ENCODE measurements at regions not wholly inside any gene's neighbourhood (a gene's known extent, or its start where the extent isn't known, plus 50 kb on each side); places are given as distances from the start of the nearest gene placed in this dataset.
A peak's percentile ranks its signal among the peaks of the same experiment; 100 is the strongest.

DNA sequence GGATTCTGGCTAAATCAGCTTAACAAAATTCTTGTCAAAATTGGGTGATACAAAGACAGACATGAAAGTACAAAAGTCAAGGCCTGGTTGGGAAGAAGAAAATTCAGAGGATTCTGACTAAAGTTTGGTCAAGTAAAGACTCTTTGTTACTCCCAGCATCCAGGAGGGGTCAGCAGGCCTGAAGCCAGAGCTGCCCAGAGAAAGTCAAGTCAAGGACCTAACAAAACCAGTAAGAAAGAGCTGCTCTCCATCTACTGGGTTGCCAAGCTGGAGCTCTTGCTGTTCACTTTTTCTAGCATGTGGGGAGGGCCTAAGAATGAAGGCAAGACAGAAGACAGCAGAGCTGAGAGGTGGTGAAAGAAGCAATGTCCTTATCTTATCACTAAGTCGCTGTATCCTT is 143.3 kb downstream of the C1D start:
- no peak for DNase-seq

DNA sequence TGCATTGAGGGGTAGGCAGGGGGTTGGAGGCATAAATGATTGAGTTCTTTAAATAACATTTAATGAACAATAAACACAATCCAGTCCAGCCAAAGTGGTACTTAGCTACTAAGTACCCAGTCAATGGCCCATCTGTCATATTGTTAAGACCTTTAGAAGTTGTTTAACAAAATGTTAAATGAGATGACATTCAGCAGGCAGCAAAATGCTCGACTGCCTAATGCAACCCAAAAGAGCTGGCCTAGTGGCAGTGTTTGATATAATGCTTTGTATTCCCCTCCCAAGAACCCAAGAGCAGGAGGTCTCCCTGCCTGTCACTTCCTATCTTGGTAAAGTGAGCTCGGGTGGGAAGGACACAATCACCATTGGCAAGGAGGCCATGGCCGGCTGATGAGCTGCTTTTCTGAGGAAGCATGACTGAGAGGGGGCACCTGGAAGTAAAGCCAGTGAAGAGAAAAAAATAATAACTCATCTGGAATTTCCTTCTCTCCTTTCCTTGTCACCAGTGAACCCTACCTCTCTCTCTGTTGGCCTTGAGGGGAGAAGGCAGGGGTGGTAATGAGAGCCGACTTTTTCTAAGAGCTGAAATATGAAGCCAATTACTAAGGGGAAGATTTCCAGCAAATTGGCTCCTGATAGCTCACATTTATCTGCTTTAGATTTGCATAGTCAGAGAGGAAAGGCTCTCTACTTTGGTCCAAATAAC is 140.6 kb downstream of the C1D start:
- peak; percentile 18 to 77 (median 69) for DNase-seq

DNA sequence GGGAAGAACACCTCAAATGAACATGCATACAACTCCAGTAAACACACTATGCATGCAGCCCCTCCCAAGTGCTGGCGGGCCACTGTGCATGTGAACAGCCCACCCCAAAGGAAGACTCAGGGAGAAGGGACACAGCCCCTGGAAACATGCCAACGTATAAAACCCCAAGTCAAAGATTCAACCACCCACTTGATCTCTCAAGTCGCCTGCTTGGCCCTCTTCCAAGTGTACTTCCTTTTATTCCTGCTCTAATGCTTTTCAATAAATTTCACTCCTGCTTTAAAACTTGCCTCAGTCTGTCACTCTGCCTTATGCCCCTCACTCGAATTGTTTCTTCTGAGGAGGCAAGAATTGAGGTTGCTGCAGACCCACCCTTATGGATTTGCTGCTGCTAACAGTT is 139.1 kb downstream of the C1D start:
- DNase-seq = peak in 2 of 3 experiments; percentile 64

DNA sequence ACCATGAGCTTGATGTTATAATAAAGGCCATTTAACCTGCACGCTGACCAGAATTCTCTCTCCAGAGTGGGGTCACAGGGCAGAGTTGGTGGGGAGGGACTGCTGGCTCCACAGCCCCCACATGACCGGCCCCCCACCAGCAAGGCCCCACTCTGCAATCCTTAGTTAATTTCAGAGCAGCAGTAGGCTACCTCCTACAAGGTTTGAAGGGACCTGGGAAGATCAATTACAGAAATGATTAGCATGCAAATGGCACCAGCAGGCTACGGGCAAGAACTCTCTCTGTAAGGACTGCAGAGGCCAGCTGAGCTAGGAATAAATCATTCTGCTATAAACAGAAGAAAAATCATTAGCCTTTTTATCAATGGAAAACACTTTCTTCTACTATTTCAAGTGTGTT is 135.3 kb downstream of the C1D start:
- peak in 1 of 3 experiments; percentile 14 for DNase-seq

DNA sequence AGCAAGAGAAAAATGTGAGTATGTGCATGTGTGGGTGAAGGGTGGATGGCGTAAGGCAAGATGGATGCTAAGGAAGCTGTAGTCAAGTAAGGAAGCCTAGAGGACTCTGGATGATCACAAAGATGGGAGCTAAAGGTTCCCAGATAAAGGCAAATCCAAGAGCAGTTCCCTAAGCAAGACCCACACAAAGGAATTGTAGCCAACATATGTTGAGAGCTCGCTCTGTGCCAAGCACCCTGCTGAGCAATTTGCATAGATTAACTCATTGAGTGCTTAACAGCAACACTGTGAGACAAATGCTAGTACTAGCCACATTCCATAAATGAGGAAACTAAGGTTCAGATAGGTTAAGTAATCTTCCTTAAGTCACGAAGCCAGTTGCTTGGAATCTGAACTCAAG is 132.6 kb downstream of the C1D start:
- peak in 1 of 3 experiments; percentile 65 for DNase-seq

DNA sequence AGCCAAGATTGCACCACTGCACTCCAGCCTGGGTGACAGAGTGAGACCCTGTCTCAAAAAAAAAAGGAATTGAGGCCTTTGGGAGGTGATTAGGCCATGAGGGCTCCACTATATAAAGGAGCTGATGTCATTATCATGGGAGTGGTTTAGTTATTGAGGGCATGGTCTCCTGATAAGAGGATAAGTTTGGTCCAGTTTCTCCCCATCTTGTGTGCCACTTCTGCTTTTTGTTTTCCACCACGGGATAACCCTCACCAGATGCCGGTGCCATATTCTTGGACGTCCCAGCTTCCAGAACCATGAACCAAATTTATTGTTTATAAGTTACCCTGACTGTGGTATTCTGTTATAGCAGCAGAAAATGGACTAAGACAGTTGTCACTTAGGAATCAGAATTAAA is 125.8 kb downstream of the C1D start:
- DNase-seq = no peak

DNA sequence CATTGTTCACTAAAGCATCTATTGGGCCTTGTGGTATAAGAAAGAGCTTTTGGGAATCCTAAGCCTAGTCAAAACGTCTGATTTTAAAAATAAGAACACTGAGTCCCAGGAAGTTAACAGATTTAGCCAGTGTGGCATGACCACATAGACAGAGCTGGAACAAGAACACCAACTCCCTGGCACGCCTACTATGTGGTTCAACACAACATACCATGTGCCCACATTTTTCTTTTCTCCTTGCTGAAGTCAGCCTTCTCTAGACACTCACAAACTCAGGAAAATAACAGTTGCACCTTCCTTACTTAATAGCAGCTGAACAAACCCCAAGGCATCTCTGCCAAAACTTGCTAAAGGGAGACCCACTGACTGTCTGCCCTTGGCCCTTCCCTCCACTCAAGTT is 124.8 kb downstream of the C1D start:
- no peak for DNase-seq

DNA sequence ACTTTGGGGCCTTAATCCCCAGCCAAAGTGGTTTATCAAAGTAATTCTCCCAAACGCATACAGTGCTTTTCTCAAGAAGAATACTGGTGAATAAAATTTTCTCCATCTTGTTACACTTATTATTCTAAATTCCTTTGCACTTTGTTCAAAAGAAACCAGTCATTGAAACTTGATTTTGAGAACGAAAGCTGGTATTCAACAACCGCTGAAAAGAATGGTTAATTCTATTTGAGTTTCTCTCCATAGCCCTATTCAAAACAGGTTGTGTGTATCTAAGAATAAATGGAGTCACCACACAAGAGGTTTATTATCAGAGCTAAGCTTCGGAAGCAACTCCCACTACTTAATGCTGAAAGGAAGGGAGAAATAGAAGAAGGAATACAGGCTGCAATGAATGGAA is 117.7 kb downstream of the C1D start:
- no peak for DNase-seq

DNA sequence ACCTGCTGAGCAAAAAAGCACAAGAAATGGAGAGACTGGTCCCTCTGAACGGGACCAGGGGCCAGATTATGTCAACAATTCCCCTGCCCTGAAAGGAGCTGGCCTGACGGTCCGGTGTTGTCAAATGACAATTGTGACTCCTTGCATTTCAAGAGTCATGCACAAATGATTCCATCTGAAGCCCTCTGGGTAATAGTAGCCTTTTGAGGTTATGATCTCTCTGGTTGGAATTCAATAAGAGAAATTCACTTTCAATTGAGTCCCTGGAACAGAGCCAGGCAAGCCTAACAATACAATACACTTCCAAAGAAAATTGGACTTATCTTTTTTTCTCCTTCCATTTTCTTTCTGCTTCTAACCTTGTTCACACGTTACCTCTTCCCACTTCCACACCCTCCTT is 116.9 kb downstream of the C1D start:
- peak in 2 of 3 experiments; percentile 34 to 68 for DNase-seq

DNA sequence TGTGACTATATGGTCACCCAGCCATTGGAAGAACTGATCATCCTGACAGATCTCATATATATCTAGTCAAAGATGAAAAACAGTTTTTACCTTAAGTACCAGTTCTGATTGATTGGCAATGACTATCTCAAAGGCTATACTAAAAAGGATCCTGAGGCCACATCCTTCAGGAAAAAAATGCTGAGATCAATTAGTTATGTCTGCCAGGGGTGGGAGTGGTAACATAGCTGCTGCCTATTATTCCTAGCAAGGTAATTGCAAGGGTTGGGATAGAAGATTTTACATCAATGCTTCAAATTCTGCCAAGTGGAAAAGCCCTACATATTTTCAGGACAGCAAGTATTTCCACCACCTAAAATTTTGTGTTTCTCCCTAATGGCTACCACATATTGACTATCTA is 114.7 kb downstream of the C1D start:
- DNase-seq = no peak

DNA sequence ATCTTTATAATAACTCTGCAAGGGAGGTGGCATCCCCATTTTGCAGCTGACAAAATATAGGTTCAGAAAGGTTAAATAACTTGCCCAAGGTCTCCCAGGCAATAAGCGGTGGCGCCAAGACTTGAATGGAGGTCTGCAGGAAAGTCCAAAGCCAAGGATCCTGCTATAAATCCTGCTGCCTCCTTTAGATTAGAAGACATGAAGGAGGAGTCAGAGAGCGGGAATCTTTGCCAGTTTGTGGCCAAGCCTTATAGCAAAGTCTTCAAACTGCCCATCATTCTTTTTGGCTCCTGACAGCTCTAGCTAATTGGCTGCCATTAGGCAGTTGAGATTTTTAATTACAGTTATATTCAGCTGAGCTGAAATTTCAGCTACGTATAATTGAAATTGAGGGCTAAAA is 114.3 kb downstream of the C1D start:
- DNase-seq = peak in 2 of 3 experiments; percentile 14 to 47

DNA sequence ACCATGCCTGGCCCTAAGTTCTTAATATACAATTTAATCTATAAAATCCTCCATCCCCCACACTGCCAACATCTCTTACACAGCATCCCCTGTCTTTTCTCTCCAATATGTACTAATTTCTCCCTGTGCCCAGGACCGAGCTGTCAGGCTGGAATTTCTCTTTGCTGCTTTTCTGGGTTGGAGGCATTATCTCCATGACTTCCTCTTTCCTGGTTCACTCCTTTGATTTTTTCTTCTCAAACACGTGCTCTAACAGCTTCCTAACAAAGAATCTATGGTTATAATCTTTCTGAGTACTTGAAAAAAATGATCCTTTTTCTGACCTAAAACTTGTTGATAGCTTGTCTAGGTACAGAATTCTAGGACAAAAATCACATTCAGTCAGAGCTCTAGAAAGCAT is 112.8 kb downstream of the C1D start:
- no peak for DNase-seq

DNA sequence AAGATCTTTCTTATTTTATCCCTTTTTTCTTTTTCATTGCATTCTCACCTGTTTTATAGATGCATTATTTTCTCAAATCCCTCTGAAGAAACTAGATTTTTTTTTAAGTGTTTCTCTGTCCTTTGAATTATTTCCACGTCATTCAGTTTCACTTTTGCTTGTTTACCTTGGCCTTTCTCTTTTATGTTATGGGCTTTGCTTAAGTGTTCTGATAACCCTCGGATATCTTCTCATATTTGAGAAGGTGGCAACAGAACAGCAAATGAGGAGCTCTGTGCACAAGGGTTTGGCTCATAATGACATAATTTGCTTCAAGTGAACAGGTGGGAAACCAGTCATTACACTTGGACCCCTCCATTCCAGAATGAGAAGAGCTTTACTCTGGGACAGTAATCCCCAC is 111.9 kb downstream of the C1D start:
- peak in 1 of 3 experiments; percentile 72 for DNase-seq

DNA sequence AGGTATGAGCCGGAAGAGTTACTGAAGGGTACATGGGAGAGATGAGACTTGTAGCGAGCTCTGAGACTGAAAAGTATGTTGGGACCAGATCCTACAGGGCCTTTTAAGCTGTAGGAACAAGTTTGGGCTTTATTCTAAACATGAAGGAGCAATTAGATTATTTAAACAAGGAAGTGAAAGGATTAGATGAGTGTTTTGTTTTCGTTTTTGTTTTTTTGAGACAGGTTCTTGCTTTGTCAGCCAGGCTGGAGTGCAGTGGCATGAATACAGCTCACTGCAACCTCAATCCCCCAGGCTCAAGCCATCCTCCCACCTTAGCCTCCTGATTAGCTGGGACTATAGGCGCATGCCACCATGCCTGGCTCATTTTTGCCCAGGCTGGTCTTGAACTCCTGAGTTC is 110.7 kb downstream of the C1D start:
- no peak for DNase-seq

DNA sequence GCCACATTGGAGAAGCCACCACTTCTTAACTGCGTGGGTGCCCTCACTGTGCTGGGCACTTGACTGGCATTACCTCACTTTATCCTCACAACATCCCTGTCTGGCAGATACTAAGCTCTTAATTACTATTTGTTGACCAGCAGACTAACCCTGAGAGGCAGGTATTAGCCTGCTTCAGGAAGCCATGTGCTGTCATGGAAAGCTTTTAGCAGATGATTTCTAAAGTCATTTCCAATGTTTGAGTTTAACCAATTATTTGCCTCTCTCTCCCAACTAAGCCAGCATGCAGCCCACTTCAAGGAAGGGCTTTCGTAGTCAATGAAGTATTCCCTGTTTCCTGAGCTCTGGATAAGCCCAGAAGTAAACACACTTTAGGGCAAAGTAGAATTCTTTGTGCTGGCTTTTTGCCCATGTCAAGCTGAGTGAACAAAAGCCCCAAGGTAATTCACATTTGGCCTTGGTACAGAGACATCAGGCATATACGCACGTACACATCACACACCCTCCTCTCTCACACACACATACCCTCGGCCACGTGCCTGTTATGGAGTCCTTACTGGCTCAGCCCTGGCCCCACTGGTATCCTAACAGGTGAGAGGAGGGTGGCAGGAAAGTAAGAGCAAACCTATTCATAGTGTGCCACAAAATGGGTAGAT is 108.6 kb downstream of the C1D start:
- peak; percentile 91 to 99 (median 94) for DNase-seq

DNA sequence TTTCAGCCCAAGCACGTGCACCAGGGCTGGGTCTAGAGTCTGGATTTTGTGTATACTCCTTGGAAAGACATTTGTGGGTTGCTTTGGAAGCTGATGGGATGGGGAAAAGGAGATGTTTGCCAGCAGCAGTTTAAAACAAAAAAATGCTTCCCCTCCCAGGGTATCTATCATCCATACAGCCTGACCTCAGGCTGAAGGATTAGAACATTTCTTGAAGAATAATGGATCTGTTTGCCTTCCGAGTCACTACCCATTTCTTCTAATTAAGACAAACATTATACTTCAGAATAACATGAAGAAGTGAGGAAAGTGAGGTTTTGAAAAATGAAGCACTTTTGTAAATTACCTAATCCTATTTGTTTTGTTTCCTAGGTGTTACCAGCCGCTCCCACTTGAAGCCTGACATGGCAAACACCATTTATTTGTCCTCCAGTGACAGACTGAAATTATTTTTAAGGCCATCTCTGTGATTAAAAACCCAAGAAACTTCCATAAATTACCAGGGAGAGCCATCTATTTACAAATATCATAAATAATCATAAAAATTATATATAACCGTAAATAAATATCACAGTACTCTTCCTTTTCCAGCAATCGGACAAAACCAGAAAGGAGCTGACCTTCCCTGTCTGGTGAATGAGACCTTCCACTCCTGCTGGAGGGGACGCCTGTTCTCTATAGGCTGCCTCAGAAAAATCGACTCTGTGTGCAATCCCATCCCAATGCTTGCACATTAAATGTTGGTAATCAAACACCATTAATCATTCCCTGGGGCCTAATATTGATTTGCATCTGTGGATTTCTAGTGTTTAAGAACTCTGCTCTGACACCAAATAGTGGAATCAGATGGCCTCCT is 106.8 kb downstream of the C1D start:
- peak in 2 of 3 experiments; percentile 66 to 91 for DNase-seq

DNA sequence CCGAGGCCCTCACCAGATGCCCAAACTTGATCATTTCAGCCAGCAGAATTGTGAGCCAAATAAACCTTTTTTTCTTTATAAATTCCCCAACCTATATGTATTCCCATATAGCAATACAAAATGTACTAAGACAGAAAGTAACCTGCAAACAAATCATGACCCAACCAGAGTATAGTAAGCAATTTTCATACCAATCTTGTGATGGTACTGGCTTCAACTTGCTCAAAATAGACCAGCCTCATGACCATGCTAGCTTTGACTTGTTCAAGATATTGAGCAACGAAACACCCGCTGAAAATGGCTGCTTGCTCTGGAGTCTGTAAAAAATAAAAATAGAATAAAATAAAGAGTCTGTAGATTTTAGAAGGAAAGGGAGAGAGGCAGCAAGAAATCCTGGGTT is 97.6 kb downstream of the C1D start:
- DNase-seq = no peak

DNA sequence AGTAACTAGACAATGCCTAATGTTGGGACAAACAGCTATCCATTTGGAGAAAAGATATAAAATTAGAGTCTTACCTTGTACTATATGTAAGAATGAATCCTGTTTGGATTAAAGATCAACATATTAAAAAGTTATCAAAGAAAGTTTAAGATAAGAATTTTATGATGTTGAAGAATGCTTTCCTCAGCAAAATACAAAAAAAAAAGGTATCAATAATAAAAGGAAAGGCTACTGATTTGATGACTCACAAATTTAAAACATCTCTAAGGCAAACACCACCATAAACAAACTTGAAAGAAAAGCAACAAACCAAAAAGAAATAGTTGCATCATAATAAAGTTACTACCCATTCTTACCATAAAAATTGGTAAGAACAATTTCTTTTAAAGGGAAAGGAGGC is 92.7 kb downstream of the C1D start:
- no peak for DNase-seq

DNA sequence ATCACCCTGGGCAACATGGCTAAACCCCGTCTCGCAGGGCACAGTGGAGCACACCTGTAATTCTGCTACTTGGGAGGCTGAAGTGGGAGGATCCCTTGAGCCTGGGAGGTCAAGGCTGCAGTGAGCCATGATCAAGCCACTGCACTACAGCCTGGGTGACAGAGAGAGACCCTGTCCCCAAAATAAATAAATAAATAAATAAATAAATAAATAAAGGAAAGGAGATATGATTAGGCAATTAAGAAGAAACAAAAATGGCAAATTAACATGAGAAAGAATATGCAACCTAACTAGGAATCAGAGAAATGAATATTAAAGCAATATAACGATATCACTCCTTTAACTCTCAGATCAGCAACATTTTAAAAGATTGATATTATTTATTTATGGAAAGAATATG is 92.3 kb downstream of the C1D start:
- DNase-seq = no peak

DNA sequence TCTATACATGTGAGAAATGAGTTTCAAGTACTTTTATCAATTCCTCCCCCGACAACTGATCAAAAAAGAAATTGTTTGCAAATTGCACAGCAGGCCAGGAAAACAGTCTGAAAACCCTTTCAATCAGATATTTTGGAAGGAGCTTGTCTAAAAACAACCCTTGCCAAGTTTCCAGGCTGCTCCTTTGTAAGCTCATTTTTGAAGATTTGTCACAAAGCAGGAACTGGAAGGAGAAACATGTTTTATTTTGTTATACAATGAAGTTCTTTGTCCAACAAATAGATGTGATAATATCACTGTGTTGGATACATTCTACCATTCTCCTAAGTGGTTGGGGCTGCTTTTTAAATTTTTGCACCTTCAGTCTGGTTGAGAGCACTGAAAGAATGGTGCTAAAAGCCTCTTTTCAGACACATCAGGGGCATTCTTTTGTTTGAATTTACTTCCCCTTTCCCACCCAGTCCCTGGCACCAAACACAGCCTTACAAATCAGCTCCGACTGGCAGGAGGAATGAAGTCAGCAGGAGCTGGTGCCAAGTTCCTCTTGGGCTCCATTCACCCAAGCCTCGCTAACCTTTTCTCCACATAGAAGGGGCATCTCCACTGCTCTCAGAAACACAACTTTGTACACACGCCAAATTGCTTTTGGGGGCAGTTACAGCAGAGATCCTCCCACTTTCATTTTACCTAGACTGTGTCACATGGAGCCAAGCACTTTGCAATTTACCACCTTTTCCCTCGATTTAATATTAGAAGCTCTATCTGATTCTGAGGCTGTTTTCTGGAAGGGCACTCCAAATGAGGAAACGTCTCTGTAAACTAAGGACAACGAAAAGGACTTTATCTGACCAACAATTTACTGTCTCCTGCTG is 88.0 kb downstream of the C1D start:
- DNase-seq = no peak

DNA sequence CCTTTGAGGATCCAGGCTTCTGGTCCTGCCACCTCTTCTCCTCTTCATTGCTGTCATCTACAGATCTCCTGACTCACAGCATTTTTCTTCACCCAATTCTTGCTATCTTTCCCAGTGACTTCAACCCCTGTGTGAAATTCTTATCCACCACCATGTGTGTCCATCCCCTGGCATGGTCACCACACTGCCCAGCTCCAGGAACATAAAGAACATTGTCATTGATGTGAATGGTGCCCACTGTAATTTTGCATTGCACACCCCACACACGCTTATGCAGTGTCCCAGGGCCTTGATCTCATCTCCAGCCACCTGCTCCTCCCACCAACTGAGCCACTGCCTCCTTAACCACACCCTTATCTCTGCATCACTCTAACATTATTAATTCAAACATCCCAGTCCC is 85.3 kb downstream of the C1D start:
- DNase-seq = no peak

DNA sequence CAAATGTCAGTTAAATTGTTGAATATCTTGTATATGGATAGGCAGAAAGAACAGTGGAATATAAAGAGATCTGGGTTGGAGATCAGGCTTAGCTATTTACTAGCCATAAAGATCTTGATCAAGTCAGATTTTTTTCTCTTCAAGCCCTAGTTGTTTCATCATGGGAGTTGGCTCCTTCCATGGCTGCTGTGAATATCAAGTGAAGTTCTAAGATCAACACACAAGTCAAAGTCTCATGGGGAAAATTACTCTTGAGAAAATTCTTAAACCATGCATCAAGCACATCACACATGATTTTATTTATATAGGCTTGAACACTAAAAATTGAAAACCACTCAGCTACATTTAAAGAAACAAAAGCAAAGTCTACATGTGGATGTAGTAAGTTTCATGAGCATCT is 79.8 kb downstream of the C1D start:
- no peak for DNase-seq

DNA sequence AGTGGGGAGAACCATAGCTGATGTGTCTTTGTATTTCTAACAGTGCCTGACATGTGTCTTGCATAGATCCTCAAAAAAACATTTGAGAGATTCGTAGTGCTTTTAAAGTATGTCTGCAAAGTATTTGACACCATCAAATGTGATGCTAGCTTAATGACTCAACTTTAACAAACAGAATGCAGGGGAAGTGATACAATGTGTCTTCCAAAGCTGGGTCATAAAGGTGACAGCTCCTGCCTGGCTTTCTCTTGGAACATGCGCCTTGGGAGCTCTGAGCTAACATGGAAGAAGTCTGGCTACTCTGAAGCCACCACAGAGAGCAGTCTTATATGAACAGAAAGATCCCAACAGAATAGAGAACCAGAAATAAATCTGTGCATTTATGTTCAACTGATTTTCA is 78.2 kb downstream of the C1D start:
- no peak for DNase-seq

All from NCI-H1417 (cell line).